Retinal pigment epithelial cell (primary cell): ENCODE measurements at regions not wholly inside any gene's neighbourhood (a gene's known extent, or its start where the extent isn't known, plus 50 kb on each side); places are given as distances from the start of the nearest gene placed in this dataset.

Source experiments
- DNase-seq: peaks from one replicate; pipeline ENCODE4 v3.0.0-alpha.2; 2010; ENCODE audit warnings: low read depth
- H3K4me3 ChIP-seq: 2 replicates; pipeline ENCODE4 v1.5.1; 2011; ENCODE audit warnings: mild to moderate bottlenecking, low read length, control low read depth, moderate library complexity
- TF ChIP-seq, protein P1 (sequence below): conservative IDR thresholded peaks from 2 replicates; pipeline ENCODE4 v1.5.1; 2011; ENCODE audit warnings: low read depth, low read length, control low read depth, inconsistent platforms

GRCh38 chr5:3695818-3696217, 100.2 kb downstream of the IRX1 start:
- TF ChIP-seq, protein P1, sequence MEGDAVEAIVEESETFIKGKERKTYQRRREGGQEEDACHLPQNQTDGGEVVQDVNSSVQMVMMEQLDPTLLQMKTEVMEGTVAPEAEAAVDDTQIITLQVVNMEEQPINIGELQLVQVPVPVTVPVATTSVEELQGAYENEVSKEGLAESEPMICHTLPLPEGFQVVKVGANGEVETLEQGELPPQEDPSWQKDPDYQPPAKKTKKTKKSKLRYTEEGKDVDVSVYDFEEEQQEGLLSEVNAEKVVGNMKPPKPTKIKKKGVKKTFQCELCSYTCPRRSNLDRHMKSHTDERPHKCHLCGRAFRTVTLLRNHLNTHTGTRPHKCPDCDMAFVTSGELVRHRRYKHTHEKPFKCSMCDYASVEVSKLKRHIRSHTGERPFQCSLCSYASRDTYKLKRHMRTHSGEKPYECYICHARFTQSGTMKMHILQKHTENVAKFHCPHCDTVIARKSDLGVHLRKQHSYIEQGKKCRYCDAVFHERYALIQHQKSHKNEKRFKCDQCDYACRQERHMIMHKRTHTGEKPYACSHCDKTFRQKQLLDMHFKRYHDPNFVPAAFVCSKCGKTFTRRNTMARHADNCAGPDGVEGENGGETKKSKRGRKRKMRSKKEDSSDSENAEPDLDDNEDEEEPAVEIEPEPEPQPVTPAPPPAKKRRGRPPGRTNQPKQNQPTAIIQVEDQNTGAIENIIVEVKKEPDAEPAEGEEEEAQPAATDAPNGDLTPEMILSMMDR: no peak
- no peak overlapping the region for H3K4me3 ChIP-seq
- no peak for DNase-seq

GRCh38 chr5:3698412-3698811, 102.8 kb downstream of the IRX1 start:
- no peak for DNase-seq
- TF ChIP-seq, protein P1: no peak
- no peak overlapping the region for H3K4me3 ChIP-seq

DNA sequence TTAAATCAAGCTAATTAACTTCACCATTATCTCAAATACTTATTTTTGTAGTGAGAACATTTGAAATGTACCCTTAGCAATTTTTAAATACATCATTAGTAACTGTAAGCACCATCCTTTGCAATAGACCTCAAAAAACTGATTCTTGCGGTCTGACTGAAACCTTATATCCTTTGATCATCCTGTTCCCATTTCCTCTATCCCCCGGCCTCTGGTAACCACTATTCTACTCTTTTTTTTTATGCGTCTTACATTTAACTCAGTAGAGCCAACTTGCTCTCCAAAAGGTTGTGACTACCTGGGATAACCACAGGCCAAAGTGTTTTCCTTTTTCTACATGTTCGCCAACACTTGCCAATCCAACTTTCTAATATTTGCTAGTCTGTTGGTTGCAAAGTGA, 106.1 kb downstream of the IRX1 start:
- TF ChIP-seq, protein P1: no peak
- DNase-seq: no peak

DNA sequence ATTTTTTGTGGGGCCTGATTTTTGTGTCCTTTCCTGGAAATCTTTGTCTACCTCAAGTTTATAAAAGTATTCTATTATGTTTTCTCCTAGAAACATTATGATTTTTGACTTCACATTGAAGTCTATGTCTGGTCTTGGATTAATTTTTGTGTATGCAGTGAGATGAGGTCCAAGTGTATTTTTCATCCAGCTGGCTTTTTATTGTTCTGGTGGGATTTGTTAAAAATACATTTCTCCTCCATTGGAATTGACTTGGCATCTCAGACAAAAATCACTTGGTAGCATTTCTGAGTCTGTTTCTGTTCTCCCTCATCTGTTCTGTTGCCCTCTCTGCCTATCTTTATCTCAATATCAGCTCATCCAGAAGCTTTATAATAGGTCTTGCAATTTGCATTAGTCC, 109.0 kb downstream of the IRX1 start:
- DNase-seq: no peak
- H3K4me3 ChIP-seq: no peak overlapping the region
- TF ChIP-seq, protein P1: no peak

More for the DNA sequence above, 106.1 kb downstream of the IRX1 start:
- H3K4me3 ChIP-seq: no peak overlapping the region

GRCh38 chr5:3709068-3709716, 113.6 kb downstream of the IRX1 start:
- DNase-seq: no peak
- no peak overlapping the region for H3K4me3 ChIP-seq
- TF ChIP-seq, protein P1: no peak

GRCh38 chr5:3709717-3710348, 114.2 kb downstream of the IRX1 start:
- DNase-seq: no peak
- H3K4me3 ChIP-seq: no peak overlapping the region
- TF ChIP-seq, protein P1: no peak

GRCh38 chr5:3715062-3715461, 119.4 kb downstream of the IRX1 start:
- DNase-seq: no peak
- TF ChIP-seq, protein P1: no peak
- H3K4me3 ChIP-seq: no peak overlapping the region
